ENCODE measurements at regions not wholly inside any gene's neighbourhood (a gene's known extent, or its start where the extent isn't known, plus 50 kb on each side); places are given as distances from the start of the nearest gene placed in this dataset.

DNA sequence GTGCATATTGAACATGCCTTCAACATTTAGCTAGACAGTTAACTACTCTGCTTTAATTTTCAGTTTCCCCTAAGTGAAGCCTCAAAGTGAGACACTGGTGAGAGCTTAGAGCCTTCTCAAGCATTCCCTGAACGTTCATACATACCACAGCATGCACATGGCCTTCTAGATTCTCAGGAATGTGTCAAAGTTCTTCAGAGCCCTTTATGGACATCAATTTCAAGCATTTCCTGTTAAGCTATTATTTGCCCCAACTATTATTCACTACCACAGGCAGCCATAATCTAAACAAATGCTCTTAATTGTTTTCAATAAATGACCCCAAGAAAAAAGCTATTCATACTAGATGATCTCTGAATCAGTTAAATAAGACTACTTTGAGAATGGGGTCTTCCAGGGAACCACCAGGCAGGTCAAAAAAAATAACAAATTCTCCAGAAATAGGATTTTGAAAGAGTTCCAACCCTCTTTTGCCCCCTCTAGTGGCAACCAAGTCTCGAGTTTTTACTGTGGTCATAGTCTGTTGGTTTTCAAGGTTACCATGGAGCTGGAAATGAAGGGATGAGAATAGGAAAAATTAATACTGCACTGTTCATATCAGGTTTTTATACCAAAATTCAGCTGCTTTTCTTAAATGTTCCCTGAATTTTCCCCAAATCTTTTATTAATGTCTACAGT lies 235.4 kb downstream of the RAB28 start:
- no peak for DNase-seq

DNA sequence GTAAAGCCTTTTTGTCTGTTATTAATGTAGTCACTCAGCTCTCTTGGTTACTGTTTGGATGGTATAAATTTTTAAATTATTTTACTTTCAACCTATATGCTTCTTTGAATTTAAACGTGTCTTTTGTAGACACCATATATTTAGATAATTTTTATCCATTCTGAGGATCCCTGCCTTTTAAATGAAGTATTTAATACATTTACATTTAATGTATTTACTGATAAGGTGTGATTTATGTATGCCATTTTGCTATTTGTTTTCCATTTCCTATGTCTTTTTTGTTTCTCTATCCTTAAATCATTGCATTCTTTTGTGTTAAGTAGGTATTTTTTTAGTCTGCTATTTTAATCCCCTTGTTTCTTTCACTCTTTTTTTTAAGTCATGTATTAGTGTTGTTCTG lies 238.0 kb downstream of the RAB28 start:
- no peak for DNase-seq

DNA sequence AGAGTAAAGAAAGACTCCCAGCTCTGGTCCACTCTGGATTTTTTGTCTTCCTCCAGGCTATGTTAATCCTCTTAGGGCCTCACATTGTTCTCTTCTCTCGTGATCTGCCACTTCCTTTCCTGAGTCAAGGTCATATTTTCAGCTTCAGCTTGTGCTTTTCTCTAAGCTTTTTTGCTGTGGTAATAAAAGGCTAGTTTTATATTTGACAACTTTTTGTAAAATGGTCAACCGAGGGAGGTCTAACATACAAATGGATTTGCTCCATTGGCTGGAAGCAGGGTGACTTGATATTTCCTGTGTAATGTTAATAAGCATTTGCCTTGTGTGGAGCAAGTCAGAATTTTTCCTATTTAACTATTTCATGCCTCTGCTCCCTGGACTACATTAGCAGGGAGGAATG lies 239.7 kb downstream of the RAB28 start:
- DNase-seq = no peak

DNA sequence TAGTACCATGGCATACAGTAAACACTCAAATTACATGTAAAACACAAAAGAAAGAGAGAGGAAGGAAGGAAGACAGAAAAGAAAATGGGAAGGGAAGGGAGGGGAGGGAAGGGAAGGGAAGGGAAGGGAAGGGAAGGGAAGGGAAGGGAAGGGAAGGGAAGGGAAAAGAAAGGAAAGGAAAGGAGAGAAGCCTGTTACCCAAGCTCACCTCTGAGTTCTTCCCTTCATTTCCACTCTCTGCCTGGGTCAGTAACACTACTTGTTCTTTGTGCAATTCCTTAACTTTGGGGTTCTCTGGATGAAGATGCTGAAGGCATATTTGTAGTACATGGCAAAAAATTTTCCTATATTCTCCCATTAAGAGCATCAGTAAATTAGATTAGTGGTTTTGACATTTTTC lies 241.0 kb downstream of the RAB28 start:
- no peak for DNase-seq

DNA sequence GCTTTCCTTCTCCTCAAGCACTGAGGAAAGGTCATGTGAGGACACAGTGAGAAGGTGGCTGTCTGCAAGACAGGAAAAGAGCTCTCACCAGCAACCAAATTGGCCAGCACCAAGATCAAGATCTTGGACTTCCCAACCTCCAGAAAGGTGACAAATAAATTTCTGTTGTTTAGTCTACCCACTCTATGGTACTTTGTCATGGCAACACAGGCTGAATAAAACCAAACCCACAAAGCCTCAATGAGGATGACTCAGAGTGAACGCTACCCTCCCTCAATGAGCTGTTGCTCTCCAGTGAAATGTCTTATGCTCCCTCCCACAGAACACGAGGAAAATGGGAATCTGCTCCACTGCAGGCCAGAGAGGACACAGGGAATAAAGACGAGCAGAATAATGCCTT lies 244.1 kb downstream of the RAB28 start:
- peak in 1 of 2 experiments; percentile 23 for DNase-seq

DNA sequence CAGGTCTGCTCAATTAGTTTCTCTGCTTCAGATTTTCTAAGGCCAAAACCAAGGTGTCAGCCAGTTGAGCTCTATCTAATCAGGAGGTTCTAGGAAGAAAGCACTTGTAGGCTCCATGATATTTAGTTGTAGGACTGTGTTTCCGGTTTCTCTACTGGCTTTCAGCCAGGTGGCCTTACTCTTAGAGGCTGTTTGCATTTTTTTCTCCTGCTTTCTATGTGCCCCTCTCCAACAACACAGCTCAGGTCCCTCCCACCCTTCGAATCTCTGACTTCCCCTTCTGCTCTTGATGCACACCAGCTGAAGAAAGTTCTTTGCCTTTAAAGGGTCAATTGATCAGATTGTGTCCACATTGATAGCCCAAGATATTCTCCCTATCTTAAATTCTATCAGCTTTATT lies 245.2 kb downstream of the RAB28 start:
- no peak for DNase-seq

DNA sequence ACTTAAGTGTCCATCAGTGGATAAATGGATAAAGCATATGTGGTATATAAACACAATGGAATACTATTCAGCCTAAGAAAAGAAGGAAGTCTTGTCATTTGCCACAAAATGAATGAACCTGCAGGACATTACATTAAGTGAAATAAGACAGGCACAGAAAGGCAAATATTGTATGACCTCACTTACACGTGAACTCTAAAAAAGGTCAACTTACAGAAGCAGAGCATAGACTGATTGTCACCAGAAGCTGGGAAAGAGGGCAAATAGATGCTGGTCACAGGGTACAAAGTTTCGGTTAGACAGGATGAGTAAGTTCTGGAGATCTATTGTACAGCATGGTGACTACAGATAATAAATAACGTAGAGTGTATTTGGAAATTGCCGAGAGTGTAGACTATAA lies 247.7 kb downstream of the RAB28 start:
- no peak for DNase-seq

DNA sequence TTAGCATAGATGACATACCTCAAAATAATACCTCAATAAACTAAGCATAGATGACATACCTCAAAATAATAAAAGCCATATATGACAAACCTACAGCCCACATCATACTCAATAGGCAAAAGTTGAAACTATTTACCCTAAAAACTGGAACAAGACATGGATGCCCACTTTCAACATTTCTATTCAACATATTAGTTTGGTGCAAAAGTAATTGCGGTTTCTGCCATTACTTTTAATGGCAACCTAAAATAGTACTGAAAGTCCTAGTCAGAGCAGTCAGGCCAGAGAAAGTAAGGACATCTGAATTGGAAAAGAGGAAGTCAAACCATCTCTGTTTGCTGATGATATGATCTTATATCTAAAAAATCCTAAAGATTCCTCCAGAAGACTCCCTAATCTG lies 250.4 kb downstream of the RAB28 start:
- DNase-seq = no peak

DNA sequence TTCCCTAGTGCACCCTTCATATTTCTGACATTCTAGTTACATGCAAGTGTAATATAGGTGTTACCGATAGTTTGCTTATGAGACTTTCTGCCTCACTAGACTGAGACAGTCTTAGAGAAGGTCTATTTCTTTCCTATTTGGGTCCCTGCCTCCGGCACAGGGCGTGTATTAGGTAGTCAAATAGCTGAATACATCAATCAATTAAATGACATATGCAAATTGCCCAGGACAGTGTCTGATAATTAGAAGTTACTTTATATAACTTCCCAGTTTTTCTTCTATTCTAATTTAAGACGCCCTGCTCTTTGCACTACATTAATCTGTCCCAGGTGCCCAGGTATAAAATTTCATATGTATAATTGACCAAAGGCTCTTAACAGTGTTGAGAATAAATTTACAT lies 264.2 kb downstream of the RAB28 start:
- no peak for DNase-seq

DNA sequence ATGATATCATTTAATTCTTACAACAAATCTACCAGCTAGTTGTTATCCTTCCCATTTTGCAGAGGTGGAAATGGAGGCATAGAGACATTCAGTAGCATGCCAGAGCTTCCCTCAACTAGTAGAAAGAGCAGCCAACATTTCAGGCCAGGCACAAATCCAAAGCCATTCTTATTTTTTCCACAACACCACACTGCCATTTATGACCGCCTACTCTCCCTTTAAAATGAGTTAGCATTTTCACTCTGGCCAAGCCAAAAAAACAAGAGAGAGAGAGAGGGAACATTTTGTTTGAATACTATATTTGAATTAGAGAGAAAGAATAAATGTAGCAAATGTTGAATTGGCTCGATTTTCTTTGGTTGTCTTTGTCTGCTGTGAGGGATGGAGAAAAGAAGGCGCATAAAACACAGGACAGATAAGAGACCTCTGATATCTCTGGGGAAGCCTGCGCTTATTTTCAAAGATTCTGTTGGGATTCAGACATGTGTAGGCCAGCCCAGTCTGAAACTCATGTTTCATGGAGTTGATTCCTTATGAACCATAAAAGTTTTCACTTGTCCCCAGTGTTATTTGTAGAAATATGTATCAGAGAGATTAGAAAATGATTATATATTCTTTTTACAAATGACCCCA lies 265.7 kb downstream of the RAB28 start:
- no peak for DNase-seq

DNA sequence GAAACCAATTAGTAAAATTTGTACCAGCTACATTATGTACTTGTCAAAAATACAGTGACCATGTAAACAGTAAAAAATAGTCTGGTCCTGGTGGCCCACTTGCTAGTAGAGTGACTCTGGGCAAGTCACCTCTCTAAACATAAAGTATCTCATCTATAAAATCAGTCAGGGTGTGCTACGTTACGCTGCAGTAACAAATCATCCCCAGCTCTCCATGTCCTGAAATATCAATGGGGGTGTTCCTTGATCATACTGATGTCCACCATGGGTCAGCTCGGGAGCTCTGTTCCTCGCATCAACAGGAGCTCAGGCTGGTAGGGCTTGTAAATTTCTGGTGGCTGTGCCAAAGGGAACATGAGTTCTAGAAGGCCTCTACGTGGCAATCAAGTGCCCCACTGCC lies 268.6 kb downstream of the RAB28 start:
- no peak for DNase-seq

DNA sequence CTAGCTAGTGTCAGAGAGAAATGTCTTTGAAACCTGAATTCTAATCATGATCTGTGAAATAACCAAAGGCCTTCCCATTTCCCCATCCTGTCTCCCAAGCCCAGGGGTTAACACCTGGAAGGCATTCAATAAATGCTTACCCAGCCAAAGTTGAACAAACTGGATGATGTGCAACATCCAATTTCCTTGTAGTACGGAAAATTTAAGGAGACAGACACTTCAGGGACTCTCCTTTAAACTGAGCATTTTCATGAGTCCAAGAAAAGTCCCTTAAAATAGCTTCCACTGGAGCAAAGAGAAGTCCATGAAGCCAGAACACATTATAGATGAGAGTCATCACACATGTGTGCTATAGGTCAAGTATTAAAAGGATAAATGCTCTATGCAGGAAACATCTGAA lies 271.2 kb downstream of the RAB28 start:
- no peak for DNase-seq

DNA sequence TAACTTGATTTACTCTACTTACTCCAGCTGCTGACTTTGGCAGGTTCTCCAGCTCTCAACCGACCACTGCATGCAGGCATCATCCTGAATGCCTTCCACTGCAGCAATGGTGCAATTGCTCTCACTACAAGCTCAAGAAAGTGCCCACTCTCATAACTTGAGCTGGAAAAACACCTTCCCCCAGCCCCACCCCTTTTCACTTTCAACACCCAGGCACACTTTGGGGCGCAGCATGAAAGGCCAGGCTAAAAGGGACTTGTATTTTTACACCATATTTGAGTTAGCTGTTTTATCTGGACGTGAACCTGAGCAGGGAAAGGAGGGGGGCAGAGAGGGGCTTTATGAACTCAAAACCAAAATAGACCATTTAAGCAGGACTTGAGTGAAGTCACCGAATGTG lies 274.5 kb downstream of the RAB28 start:
- no peak for DNase-seq

DNA sequence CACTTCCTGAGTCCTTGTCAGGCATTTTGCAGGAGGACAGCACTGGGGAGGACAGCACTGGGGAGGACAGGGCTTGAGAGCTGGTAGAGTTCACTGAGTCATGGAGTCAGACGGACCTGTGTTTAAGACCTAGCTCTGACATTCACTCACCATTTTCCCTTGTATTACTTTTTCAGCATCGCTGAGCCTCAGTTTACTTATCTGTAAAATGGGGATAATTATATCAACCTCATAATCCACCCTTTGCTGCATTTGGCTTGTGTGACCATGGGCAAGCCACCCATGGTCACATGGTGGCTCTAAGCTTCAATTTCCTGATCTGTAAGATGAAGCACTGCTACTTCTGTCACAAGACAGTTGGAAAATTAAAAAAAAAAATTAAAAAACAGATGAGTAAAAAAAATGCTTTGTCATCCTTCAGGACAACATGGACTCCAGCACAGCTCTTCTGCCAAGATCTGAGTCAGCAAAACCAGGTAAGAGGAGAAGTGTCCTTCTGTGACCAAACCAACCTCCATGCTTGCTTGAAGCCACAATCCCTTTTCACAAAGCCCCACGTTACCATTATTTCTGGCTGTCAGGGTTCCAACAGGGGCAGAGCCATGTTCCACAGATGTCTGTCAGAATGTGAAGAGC lies 275.5 kb downstream of the RAB28 start:
- no peak for DNase-seq

DNA sequence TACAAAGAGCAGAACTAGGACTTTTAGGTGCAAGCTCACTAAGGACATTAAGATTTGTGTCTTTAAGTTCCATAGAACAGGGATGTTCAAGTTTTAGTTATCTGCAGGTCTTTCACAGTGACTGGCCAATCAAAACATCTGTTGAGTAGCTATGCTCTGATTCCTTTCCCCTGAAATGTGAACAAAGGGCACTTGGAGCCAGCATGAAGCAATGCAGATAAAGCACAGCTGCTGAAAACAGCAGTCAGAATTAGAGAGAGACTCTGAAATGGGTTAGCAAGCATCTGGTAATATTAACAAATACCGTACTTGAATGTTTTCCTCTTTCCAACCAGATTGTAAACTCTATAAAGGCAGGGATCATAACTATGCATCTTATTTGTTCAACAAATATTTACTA lies 276.9 kb downstream of the RAB28 start:
- no peak for DNase-seq

DNA sequence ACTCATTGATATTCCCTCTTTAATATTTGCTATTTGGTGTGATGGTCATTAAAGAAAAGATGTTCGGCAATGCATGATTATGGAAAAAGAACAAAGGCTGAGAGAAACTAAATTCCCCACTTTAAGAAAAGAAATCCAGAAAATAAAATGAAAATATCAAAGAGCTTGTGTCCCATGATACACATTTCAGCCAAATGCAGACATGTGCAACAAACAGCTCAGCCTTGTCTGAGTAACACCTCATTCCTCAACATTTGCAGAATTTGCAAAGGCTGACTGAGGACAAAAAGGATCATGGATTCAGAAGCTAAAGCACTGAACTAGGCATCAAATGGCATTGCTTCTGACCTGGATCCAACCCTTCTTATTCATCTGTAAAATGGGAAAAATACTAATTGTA lies 281.0 kb downstream of the RAB28 start:
- DNase-seq = no peak

DNA sequence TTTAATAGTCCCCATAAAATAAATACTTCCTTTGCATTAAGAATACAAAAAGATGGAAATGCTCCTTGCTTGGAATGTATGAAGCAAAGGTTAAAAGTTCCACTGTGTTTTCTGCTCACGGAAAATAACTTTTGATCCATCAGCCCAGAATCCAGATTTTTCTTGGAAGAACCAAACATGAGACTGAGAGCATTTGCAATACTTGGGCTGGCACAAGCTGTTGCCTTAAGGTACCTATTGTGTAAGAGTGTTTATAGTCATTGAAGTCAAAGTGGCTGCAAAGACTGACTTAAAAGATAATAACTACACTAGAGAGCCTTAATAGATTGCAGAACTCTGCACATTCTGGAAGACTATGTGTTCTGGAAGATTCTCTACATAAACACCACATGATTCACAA lies 281.4 kb downstream of the RAB28 start:
- no peak for DNase-seq

DNA sequence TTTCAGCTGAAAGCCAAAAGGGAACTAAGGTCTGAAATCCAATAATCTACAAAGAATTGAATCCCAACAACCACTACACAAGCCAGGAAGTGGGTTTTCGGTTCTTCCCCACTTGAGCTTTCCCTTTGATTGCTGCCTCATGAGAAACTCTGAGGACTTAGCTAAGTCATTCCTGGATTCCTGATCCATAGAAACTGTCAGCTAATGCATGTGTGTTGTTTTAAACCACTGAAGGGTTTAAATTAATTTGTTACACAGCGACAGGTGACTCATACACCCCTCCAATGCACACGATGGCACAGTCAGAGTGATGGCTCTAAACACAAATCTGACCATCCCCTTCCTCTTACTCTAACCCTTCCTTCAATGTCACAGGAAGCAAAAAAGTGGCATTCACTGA lies 282.9 kb downstream of the RAB28 start:
- DNase-seq = no peak

DNA sequence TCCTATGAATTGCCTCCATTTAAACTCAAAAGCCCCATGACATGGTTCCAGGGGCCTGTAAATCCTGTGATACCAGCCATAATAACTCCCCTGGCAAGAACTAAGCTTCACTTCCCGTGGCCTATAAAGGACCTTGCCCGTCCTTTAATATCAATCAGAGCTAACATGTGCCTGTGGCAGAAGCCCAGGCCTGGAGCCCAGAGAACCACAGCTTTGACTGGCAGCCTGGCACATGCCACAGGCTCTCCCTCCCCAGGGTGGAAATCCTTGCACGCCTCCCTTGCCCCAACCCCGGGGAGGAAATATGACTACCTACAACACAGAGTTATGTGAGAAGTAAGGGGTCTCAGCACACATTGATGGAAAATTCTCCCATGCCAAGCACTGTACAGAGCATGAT lies 287.4 kb downstream of the RAB28 start:
- no peak for DNase-seq

DNA sequence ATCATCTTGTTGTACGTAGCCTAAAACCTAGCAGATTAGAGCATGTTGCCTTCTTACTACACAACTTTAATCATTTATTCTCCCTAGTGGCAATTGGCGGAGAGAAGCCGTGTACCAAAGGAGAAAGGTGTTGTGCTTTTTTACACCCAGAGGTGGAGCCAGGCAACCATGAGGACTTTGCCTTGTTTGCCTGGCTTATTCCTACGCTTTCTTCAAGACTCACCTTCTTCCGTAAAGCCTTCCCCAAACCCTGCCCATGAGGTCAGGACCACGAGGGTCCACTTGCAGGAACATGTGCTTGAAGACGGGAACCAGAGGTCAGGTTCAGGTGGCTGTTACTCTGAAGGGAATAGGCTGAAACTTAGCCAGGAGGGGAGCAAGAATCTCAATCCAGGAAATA lies 290.5 kb downstream of the RAB28 start:
- DNase-seq = no peak

DNA sequence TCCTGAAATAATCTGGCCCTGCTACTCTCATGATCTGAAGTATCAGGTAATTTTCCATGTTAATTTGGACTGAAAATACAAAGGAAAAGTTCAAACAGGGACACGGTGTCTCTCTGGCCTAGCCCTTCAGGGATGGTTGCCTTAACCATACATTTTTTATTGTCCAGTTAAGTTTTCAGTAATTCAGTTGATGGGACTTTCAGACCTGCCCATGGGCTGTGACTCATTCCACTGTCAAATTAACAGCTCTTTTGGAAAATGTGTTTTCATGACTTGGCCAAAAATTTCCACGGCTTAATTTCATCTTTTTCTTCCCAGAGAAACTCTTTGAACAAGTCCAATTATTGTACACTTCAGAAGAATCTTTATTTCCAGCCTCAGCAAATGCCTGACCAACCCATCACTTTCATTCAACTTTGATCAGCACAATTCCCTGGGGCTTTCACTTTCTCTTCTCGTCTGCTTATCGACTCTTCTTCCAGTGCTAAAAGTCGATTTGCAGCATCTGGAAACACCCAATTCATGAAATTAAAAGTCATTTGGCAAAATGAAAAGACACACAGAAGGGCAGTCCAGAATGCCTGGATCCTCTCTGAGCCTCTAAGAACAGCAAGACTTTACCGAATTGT lies 293.9 kb downstream of the RAB28 start:
- DNase-seq = no peak

DNA sequence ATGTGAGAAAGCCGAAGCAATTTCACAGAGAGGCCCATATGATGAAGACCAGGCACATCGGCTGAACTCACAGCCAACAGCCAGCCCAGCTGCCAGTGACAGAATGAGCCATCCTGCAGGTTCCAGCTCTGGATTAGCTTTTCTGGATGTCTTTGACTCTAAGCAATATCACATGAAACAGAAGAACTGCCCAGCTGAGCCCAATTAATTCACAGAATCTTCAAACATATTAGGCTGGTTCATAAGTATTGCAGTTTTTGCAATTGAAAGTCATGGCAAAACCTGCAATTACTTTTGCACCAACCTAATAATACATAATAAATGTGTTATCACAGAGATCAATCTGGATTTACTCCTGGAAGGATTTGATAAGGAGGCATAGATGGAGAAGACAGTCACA lies 299.9 kb downstream of the RAB28 start:
- DNase-seq = no peak

DNA sequence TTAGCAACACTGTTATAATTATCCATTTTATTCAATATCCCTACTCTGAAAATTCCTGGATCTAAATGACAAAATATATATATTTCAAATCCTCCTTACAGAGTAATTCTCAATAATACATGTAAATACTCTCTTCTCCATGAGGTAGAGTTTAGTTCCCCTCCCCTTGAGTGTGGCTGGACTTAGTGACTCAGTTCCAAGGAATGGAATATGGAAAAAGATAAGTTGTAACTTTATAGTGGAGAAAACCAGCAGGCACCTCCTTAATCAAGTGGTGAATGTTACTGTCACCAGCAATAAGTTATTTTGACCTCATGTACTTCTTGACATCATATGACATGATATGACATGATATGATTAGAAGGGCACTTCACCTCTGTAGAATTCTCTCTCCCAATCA lies 302.0 kb downstream of the RAB28 start:
- no peak for DNase-seq

DNA sequence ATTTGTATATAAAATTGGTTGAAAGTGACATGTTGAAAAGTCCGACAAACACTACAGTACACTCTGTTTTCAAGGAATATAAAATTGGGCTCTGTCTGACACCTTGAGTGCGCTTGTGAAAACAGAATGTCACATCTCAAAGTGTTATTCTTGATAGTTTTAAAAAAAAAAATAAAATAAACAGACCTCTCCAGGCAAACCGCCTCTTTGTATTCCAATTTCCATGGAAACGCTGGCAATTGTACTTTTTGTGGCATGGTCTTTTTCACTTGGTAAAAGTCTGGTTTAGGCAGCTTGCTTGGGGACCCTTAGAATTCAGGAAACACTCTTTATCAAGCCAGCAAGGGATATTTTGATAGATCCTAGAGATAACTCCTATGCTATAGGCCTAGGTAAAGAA lies 302.5 kb downstream of the RAB28 start:
- DNase-seq = no peak

Measured in activated T-cell treated with anti-CD3 and anti-CD28 coated beads, Interleukin-2, amount 50 U/mL, for 48 hours (primary cell).